ENCODE measurements at regions not wholly inside any gene's neighbourhood (a gene's known extent, or its start where the extent isn't known, plus 50 kb on each side); places are given as distances from the start of the nearest gene placed in this dataset.

DNA sequence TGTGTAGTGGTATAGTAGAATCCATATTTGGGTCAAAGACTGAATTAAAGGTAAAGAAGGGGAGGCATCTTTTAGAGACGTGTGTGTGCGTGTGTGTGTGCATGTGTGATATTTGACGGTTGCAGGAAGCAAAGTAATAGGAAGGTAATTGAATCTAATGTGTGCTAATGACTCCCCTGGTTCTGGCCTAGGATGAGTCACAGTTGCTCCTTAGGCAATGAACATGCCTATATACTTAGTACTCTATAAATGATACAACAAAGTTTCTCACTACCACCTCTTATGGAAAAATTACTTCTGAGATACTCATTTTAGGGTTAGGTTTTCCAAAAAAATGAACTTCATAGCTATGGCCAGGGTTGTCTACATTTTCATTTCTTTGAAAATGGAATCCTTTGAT, 409.6 kb downstream of the GUCY1A2 start:
- DNase-seq: no peak

DNA sequence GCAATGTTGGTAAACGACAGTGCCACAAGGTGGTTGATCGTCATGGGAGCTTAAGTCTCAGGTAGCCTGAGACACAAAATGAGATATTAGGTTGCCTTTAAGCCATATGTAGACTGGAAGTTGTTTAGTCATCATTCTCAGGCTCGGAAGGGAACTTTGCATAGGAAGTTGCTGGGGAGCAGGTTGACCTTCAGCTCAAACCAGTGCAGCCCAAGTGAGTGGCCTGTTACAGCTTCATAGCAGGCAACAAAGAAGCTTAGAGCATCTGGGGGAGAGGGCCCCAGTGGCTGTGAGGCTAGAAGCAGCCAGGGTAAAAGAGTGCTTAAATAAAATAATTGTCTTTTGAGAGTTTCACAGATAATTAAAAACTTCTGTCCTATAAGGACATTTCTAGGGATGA, 404.0 kb downstream of the GUCY1A2 start:
- DNase-seq: no peak

DNA sequence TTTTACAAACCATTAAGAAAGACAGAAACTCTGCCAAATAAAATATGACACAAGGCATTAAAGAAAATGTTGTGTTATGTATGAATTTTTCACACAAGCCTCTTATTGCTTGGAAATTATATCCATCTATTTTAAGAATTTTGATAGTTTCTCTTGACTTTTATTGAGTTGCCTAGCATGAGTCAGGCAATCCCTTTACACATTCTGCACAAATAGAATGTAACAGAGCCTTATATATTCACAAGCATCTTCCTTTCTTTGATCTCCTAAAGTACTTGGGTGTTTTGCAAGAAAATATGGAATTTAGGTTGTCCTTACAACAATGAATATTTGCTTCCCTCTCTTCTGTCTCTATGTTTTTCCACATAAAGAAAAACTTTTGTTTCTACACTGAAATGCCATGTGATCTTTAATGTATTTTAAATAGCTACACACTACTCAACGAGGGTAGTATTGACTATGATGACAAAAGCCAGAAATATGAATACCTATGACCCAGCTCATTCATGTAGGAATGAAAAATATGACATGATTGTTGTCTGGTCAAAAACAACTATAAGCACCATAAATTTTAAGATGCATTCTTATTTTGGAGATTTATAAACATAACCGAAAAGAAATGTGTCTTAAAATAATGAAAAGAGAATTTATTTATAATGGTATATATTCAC, 398.8 kb downstream of the GUCY1A2 start:
- no peak for DNase-seq

DNA sequence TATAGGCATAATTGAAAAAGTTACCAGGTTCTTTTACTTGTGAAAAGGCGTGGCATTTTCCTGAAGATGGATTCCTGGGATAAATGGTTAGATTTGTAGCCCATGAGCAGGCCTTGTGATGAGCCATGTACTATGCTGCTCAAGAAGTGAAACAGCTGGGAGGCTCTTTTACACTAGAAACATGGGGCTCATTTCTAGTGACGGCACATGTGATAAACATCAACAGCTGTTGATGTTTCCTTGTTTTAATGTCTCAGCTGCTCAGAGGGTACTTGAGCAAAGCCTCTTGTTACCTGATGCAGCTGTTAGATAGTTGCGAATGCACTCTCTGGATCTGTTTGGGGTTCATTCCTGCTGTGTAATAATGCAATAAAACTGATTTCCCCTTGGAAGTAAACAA, 396.8 kb downstream of the GUCY1A2 start:
- no peak for DNase-seq
